WTC11 (cell line): ENCODE measurements at regions not wholly inside any gene's neighbourhood (a gene's known extent, or its start where the extent isn't known, plus 50 kb on each side); places are given as distances from the start of the nearest gene placed in this dataset.

Source experiments
- ATAC-seq: fragments of 200-7000 bp; cut with Tn5 transposase; 2 replicates; pipeline ENCODE4 v1.10.0; 2021; ENCODE audit warnings: mild to moderate bottlenecking, moderate library complexity
- CTCF ChIA-PET: fragments of 300-600 bp; sonication (Branson Sonifier 250); formaldehyde crosslinking; loops from one replicate; lab custom pipeline; 2021; ENCODE audit warnings: antibody characterized with exemption; lab: Charles Lee
- POLR2A ChIA-PET: fragments of 350-600 bp; sonication (Branson Sonifier 250); formaldehyde crosslinking; loops from one replicate; lab custom pipeline; 2021; ENCODE audit warnings: antibody characterized with exemption; lab: Charles Lee
- DNase-seq: peaks from one replicate; pipeline ENCODE4 v3.0.0; 2021; ENCODE audit warnings: low spot score
- H3K27ac Mint-ChIP-seq: 2 replicates; pipeline ENCODE4 v1.8.0; 2021; ENCODE audit warnings: mixed read lengths
- H3K27me3 Mint-ChIP-seq: 2 replicates; pipeline ENCODE4 v1.8.0; 2021; ENCODE audit warnings: low read depth, mild to moderate bottlenecking, moderate library complexity, mixed read lengths
- H3K36me3 Mint-ChIP-seq: 2 replicates; pipeline ENCODE4 v1.8.0; 2021; ENCODE audit warnings: mixed read lengths
- H3K4me1 Mint-ChIP-seq: 2 replicates; pipeline ENCODE4 v1.8.0; 2022; ENCODE audit warnings: mixed read lengths
- H3K4me3 Mint-ChIP-seq: 2 replicates; pipeline ENCODE4 v1.8.0; 2021; ENCODE audit warnings: mild to moderate bottlenecking, moderate library complexity, mixed read lengths
- H3K9me3 Mint-ChIP-seq: 2 replicates; pipeline ENCODE4 v1.8.0; 2021; ENCODE audit warnings: mixed read lengths
- AR ChIP-seq: fragments of 250-450 bp; sonication (Bioruptor Pico); IDR thresholded peaks from 2 replicates; pipeline ENCODE4 v1.9.0; 2021; ENCODE audit warnings: mild to moderate bottlenecking
- ATF1 ChIP-seq: sonication (generic); formaldehyde crosslinking; IDR thresholded peaks from 2 replicates; pipeline ENCODE4 v1.8.1; 2023; ENCODE audit warnings: mild to moderate bottlenecking, moderate library complexity, missing genetic modification reagents
- ATF2 ChIP-seq: sonication (generic); formaldehyde crosslinking; IDR thresholded peaks from 2 replicates; pipeline ENCODE4 v1.8.1; 2022; ENCODE audit warnings: low read depth, missing genetic modification reagents, borderline replicate concordance
- CREM ChIP-seq: sonication (generic); formaldehyde crosslinking; IDR thresholded peaks from 2 replicates; pipeline ENCODE4 v1.8.1; 2022; ENCODE audit warnings: mild to moderate bottlenecking, missing genetic modification reagents, moderate library complexity
- E2F1 ChIP-seq: sonication (generic); formaldehyde crosslinking; IDR thresholded peaks from 2 replicates; pipeline ENCODE4 v1.8.0; 2022; ENCODE audit warnings: mild to moderate bottlenecking, missing genetic modification reagents
- E2F5 ChIP-seq: sonication (generic); formaldehyde crosslinking; IDR thresholded peaks from 2 replicates; pipeline ENCODE4 v1.8.1; 2022; ENCODE audit warnings: mild to moderate bottlenecking, moderate library complexity, missing genetic modification reagents
- ELF4 ChIP-seq: sonication (generic); formaldehyde crosslinking; IDR thresholded peaks from 2 replicates; pipeline ENCODE4 v1.8.1; 2022; ENCODE audit warnings: low read depth, mild to moderate bottlenecking, moderate library complexity, missing genetic modification reagents
- FOXK1 ChIP-seq: sonication (generic); formaldehyde crosslinking; IDR thresholded peaks from 2 replicates; pipeline ENCODE4 v1.8.0; 2022; ENCODE audit warnings: mild to moderate bottlenecking, moderate library complexity, missing genetic modification reagents
- GABPB1 ChIP-seq: sonication (generic); formaldehyde crosslinking; IDR thresholded peaks from 2 replicates; pipeline ENCODE4 v1.8.1; 2023; ENCODE audit warnings: mild to moderate bottlenecking, missing genetic modification reagents
- HMGA2 ChIP-seq: fragments of 250-450 bp; sonication (Bioruptor Pico); IDR thresholded peaks from 2 replicates; pipeline ENCODE4 v1.4.0; 2021; ENCODE audit warnings: mild to moderate bottlenecking, moderate library complexity
- IRF1 ChIP-seq: sonication (generic); formaldehyde crosslinking; IDR thresholded peaks from 2 replicates; pipeline ENCODE4 v1.8.0; 2023; ENCODE audit warnings: missing genetic modification reagents
- JUN ChIP-seq: sonication (generic); formaldehyde crosslinking; IDR thresholded peaks from 2 replicates; pipeline ENCODE4 v1.8.0; 2023; ENCODE audit warnings: mild to moderate bottlenecking, missing genetic modification reagents
- MLX ChIP-seq: sonication (generic); formaldehyde crosslinking; IDR thresholded peaks from 2 replicates; pipeline ENCODE4 v1.8.1; 2023; ENCODE audit warnings: mild to moderate bottlenecking, missing genetic modification reagents, moderate library complexity
- NFYB ChIP-seq: sonication (generic); formaldehyde crosslinking; conservative IDR thresholded peaks from 2 replicates; pipeline ENCODE4 v1.8.0; 2022; ENCODE audit warnings: low read depth, missing genetic modification reagents
- NR1H2 ChIP-seq: sonication (generic); formaldehyde crosslinking; IDR thresholded peaks from 2 replicates; pipeline ENCODE4 v1.9.0; 2021; ENCODE audit warnings: mild to moderate bottlenecking, moderate library complexity, missing genetic modification reagents
- SP1 ChIP-seq: sonication (generic); formaldehyde crosslinking; conservative IDR thresholded peaks from 2 replicates; pipeline ENCODE4 v1.8.1; 2022; ENCODE audit warnings: missing genetic modification reagents
- TEAD4 ChIP-seq: sonication (generic); formaldehyde crosslinking; IDR thresholded peaks from 2 replicates; pipeline ENCODE4 v1.8.0; 2022; ENCODE audit warnings: mild to moderate bottlenecking, missing genetic modification reagents
- USF1 ChIP-seq: sonication (generic); formaldehyde crosslinking; IDR thresholded peaks from 2 replicates; pipeline ENCODE4 v1.8.0; 2022; ENCODE audit warnings: mild to moderate bottlenecking, missing genetic modification reagents
- ZBTB21 ChIP-seq: sonication (generic); formaldehyde crosslinking; IDR thresholded peaks from 2 replicates; pipeline ENCODE4 v1.8.1; 2023; ENCODE audit warnings: mild to moderate bottlenecking, missing genetic modification reagents, borderline replicate concordance
- ZNF232 ChIP-seq: sonication (generic); formaldehyde crosslinking; IDR thresholded peaks from 2 replicates; pipeline ENCODE4 v1.8.0; 2022; ENCODE audit warnings: mild to moderate bottlenecking, missing genetic modification reagents
- ZNF416 ChIP-seq: fragments of 250-450 bp; sonication (Bioruptor Pico); IDR thresholded peaks from 2 replicates; pipeline ENCODE4 v1.9.0; 2021; ENCODE audit warnings: mild to moderate bottlenecking, inconsistent platforms
- ZNF423 ChIP-seq: fragments of 250-450 bp; sonication (Bioruptor Pico); IDR thresholded peaks from 2 replicates; pipeline ENCODE4 v2.1.2; 2022; ENCODE audit warnings: mild to moderate bottlenecking, moderate library complexity
- ZNF425 ChIP-seq: fragments of 250-450 bp; sonication (Bioruptor Pico); conservative IDR thresholded peaks from 2 replicates; pipeline ENCODE4 v1.9.0; 2021; ENCODE audit warnings: mild to moderate bottlenecking
- ZNF671 ChIP-seq: fragments of 250-450 bp; sonication (Bioruptor Pico); IDR thresholded peaks from 2 replicates; pipeline ENCODE4 v1.8.0; 2021; ENCODE audit warnings: mild to moderate bottlenecking

GRCh38 chr3:64464955-64465354, 222.8 kb downstream of the ADAMTS9 start:
- H3K27ac Mint-ChIP-seq, result no peak overlapping the region
- no peak for ATAC-seq
- H3K4me3 Mint-ChIP-seq, result no peak overlapping the region
- H3K4me1 Mint-ChIP-seq, result peaks cover 21% of the 10 kb centered on the region
- H3K9me3 Mint-ChIP-seq, result no peaks in the 10 kb centered on the region
- DNase-seq, result no peak
- no peaks in the 10 kb centered on the region for H3K36me3 Mint-ChIP-seq
- no peaks in the 10 kb centered on the region for H3K27me3 Mint-ChIP-seq
- ChIA-PET CTCF (interaction anchor here (0.9 to 4.0 kb wide), 7 partner anchors 9 to 146 kb away, joined by 3 to 33 read pairs (median 15); no protein-coding TSS in a partner anchor), POLR2A (interaction anchor here (0.7 kb wide), 1 partner anchor 274 kb away, joined by 3 read pairs; no protein-coding TSS in a partner anchor)
- no peak for TF ChIP-seq GABPB1 (CRISPR knock-in tag)
- no peak for TF ChIP-seq FOXK1
- TF ChIP-seq ZNF425 (CRISPR knock-in tag), result no peak
- no peak for TF ChIP-seq ATF1 (CRISPR knock-in tag)
- no peak for TF ChIP-seq ZNF671 (CRISPR knock-in tag)
- no peak for TF ChIP-seq ZNF416 (CRISPR knock-in tag)
- TF ChIP-seq MLX (CRISPR knock-in tag), result no peak
- no peak for TF ChIP-seq ZBTB21
- TF ChIP-seq TEAD4 (CRISPR knock-in tag), result no peak
- no peak for TF ChIP-seq ATF2 (CRISPR knock-in tag)
- no peak for TF ChIP-seq SP1 (CRISPR knock-in tag)
- no peak for TF ChIP-seq E2F5 (CRISPR knock-in tag)

- POLR2A ChIA-PET, result no interaction called here
- CTCF ChIA-PET, result interaction anchor here (0.6 to 4.0 kb wide), 25 partner anchors 10 to 441 kb away, joined by 3 to 33 read pairs (median 4); partner anchors contain the start of genes PRICKLE2 and PSMD6
- TF ChIP-seq IRF1 (no peak), ZNF232 (CRISPR knock-in tag) (no peak), JUN (no peak), ELF4 (CRISPR knock-in tag) (no peak), E2F1 (CRISPR knock-in tag) (no peak), ZNF423 (CRISPR knock-in tag) (no peak), NR1H2 (CRISPR knock-in tag) (no peak), NFYB (CRISPR knock-in tag) (no peak), USF1 (no peak), CREM (no peak), AR (CRISPR knock-in tag) (no peak), TEAD4 (CRISPR knock-in tag) (no peak), HMGA2 (CRISPR knock-in tag) (no peak)
These were observed 223.8 kb downstream of the ADAMTS9 start for GRCh38 chr3:64463981-64464380.

More at GRCh38 chr3:64463981-64464380, 223.8 kb downstream of the ADAMTS9 start:
- Mint-ChIP-seq H3K9me3 (no peaks in the 10 kb centered on the region), H3K4me1 (peaks cover 23% of the 10 kb centered on the region), H3K27ac (no peak overlapping the region), H3K4me3 (no peak overlapping the region), H3K27me3 (no peaks in the 10 kb centered on the region), H3K36me3 (no peaks in the 10 kb centered on the region)
- ATAC-seq (no peak), DNase-seq (no peak)
